SU-DHL-6 (cell line): ENCODE measurements at regions not wholly inside any gene's neighbourhood (a gene's known extent, or its start where the extent isn't known, plus 50 kb on each side); places are given as distances from the start of the nearest gene placed in this dataset.

Experiments
- EZH2phosphoT487 ChIP-seq: fragments of 200-600 bp; sonication (generic), shearing (Covaris generic); conservative IDR thresholded peaks from 2 replicates; pipeline ENCODE4 v1.6.1; 2018; ENCODE audit warnings: mild to moderate bottlenecking, antibody characterized with exemption, low read length, moderate library complexity, mixed read lengths
- TF ChIP-seq, protein P1 (sequence below): fragments of 200-600 bp; sonication (generic); IDR thresholded peaks from one replicate; pipeline ENCODE4 v1.5.1; 2017; ENCODE audit warnings: antibody characterized with exemption, mild to moderate bottlenecking, low read length, moderate library complexity; ENCODE audit not compliant: insufficient read depth, poor library complexity, severe bottlenecking

DNA sequence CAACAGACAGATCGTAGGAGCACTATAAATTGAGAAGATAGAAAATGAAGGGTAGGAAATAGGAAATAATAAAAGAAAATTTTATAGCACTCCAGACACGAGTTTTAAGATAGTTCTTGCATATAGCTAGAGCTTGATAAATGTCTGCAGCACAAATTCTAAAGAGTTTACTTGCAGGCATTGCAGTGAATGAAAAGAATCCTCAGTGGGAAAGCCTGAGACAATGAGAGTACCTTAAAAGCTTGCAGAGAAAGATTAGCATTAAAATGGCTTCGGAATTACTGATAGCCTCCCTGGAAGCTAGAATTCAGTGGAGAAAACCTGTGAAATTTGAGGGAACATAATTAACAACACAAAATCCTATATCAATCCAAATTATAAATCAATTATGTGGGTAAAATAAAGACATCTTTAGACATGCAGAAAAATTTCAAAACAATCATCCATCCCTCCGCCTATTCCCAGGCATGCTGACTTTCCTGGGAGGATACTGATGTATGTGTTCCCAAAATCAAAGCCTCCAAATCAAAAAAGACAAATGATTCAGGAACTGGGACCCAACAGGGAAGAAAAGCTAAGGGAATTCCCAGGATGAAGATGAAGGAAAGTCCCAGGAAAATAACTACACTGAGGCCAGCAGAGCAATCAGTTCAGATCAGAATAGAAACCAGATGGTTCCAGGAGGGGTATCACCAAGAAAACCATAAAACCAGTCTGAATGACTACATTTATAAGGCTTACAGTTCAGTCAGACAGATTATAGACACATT, 305.9 kb upstream of the USP25 start:
- TF ChIP-seq, protein P1, sequence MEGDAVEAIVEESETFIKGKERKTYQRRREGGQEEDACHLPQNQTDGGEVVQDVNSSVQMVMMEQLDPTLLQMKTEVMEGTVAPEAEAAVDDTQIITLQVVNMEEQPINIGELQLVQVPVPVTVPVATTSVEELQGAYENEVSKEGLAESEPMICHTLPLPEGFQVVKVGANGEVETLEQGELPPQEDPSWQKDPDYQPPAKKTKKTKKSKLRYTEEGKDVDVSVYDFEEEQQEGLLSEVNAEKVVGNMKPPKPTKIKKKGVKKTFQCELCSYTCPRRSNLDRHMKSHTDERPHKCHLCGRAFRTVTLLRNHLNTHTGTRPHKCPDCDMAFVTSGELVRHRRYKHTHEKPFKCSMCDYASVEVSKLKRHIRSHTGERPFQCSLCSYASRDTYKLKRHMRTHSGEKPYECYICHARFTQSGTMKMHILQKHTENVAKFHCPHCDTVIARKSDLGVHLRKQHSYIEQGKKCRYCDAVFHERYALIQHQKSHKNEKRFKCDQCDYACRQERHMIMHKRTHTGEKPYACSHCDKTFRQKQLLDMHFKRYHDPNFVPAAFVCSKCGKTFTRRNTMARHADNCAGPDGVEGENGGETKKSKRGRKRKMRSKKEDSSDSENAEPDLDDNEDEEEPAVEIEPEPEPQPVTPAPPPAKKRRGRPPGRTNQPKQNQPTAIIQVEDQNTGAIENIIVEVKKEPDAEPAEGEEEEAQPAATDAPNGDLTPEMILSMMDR: no peak
- no peak for TF ChIP-seq EZH2phosphoT487
